NCI-H187 treated with DMSO at 0.1 percent for 48 hours (cell line): ENCODE measurements at regions not wholly inside any gene's neighbourhood (a gene's known extent, or its start where the extent isn't known, plus 50 kb on each side); places are given as distances from the start of the nearest gene placed in this dataset.

Experiments used
- DNase-seq: peaks from one replicate; lab custom pipeline; 2025; lab: John Stamatoyannopoulos, UW

DNA sequence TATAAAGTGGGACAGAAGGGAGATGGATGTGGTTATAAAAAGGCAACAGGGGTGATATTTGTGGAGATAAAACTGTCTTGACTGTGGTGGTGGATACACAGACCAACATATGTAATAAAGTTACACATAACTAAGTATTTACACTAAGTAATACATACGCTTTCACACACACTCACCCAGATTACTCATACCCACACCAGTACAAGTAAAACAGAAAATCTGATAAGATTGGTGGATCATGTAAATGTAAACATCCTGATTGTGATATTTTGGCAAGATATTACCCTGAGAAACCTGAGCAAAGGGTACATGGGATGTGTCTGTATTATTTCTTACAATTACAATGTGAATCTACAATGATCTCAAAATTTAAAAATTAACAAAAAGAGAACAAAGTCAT, 53.3 kb upstream of the SLIT3 start:
- DNase-seq: no peak

- DNase-seq: no peak
Observed at GRCh38 chr5:169352901-169353300, 52.0 kb upstream of the SLIT3 start.

GRCh38 chr5:169351721-169352120, 50.8 kb upstream of the SLIT3 start:
- DNase-seq: no peak

DNA sequence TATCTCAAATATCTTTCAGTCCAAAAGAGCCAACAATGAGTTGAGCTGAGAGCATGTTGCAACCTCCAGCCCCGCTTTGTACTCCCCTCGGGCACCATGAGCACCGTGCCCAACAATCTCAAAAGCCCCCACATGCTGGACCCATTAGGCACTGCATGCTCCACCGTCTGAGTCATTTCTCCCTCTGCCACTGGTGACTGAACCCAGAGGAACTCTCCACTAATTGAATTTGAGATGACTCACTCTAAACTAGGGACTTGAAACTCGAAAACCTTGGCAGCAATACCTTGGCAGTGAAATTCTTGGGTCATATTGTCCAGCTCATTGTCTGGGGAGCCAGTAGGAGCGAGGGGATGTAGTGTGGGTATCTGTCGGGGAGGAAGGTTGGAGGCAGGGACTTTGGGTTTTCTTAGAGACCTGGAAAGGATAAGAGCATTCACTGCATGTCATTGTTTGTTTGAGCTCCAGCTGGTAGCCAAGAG, 49.9 kb upstream of the SLIT3 start:
- no peak for DNase-seq
